Upper lobe of right lung (tissue), 1 donor: ENCODE measurements at regions not wholly inside any gene's neighbourhood (a gene's known extent, or its start where the extent isn't known, plus 50 kb on each side); places are given as distances from the start of the nearest gene placed in this dataset.
A peak's percentile ranks its signal among the peaks of the same experiment; 100 is the strongest.

Source experiments
- ATAC-seq: fragments of 200-7000 bp; cut with Tn5 transposase; one replicate; pipeline ENCODE4 v1.9.1; 2020; ENCODE audit warnings: mild to moderate bottlenecking, moderate library complexity
- DNase-seq: peaks from one replicate; pipeline ENCODE4 v3.0.0-alpha.2; 2020
- H3K27ac ChIP-seq: fragments of 200-600 bp; one replicate; pipeline ENCODE4 v1.8.0; 2022
- H3K27me3 ChIP-seq: fragments of 200-600 bp; one replicate; pipeline ENCODE4 v1.8.0; 2022; ENCODE audit warnings: mild to moderate bottlenecking
- H3K36me3 ChIP-seq: fragments of 200-600 bp; one replicate; pipeline ENCODE4 v1.8.0; 2022
- H3K4me1 ChIP-seq: fragments of 200-600 bp; one replicate; pipeline ENCODE4 v1.8.0; 2022
- H3K4me3 ChIP-seq: fragments of 200-600 bp; one replicate; pipeline ENCODE4 v1.8.0; 2022; ENCODE audit warnings: mild to moderate bottlenecking
- H3K9me3 ChIP-seq: fragments of 200-600 bp; one replicate; pipeline ENCODE4 v1.8.0; 2022
- intact Hi-C: fragments of 100-400 bp; cut with DNase I; formaldehyde crosslinking; loops from one replicate; pipeline ENCODE4 v1.11.0; 2022
- TF ChIP-seq, protein P1 (sequence below): fragments of 200-600 bp; IDR thresholded peaks from one replicate; pipeline ENCODE4 v1.8.0; 2022; ENCODE audit warnings: antibody characterized with exemption
- donor health status: DM: no; HTN: yes; CAD: no; lungs with severe emphysema.

DNA sequence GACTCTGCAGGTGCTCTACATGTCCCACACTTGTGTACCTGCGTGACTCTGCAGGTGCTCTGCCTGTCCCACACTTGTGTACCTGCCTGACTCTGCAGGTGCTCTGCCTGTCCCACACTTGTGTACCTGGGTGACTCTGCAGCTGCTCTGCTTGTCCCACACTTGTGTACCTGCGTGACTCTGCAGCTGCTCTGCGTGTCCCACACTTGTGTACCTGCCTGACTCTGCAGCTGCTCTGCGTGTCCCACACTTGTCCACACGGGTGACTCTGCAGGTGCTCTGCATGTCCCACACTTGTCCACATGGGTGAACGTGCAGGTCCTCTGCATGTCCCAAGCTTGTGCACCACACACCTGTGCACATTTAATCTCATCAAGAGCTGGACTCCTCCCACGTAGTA lies 576.7 kb upstream of the SALL3 start:
- H3K36me3 ChIP-seq, result no peaks in the 10 kb centered on the region
- H3K27me3 ChIP-seq, result no peaks in the 10 kb centered on the region
- intact Hi-C loops, result no loop called here
- TF ChIP-seq, protein P1, sequence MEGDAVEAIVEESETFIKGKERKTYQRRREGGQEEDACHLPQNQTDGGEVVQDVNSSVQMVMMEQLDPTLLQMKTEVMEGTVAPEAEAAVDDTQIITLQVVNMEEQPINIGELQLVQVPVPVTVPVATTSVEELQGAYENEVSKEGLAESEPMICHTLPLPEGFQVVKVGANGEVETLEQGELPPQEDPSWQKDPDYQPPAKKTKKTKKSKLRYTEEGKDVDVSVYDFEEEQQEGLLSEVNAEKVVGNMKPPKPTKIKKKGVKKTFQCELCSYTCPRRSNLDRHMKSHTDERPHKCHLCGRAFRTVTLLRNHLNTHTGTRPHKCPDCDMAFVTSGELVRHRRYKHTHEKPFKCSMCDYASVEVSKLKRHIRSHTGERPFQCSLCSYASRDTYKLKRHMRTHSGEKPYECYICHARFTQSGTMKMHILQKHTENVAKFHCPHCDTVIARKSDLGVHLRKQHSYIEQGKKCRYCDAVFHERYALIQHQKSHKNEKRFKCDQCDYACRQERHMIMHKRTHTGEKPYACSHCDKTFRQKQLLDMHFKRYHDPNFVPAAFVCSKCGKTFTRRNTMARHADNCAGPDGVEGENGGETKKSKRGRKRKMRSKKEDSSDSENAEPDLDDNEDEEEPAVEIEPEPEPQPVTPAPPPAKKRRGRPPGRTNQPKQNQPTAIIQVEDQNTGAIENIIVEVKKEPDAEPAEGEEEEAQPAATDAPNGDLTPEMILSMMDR, result no peak
- no peaks in the 10 kb centered on the region for H3K4me1 ChIP-seq
- no peak for DNase-seq
- H3K9me3 ChIP-seq, result no peaks in the 10 kb centered on the region
- no peak overlapping the region for H3K27ac ChIP-seq
- no peak overlapping the region for H3K4me3 ChIP-seq
- no peak for ATAC-seq

DNA sequence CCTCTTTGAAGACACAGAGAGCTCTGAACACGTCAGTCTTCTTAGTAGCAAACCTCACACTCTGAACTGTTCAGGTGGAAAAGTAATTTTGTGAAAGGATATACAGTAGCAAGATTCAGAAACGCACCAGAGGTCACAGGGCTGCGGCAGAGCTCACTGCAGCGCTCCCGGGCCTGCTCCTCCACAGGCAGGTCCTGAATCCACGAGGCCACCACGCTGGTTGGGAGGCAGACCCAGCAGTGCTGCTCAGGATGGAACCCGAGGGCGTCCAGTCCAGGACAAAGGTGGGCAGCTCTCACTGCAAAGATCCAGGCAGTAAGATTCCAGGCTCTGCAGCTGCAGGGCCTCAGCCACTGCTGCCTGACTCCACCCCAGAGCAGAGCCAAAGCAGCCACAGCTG lies 576.2 kb upstream of the SALL3 start:
- intact Hi-C loops, result no loop called here
- Histone ChIP-seq H3K4me3 (no peak overlapping the region), H3K9me3 (no peaks in the 10 kb centered on the region), H3K4me1 (no peaks in the 10 kb centered on the region), H3K27me3 (no peaks in the 10 kb centered on the region), H3K36me3 (no peaks in the 10 kb centered on the region), H3K27ac (no peak overlapping the region)
- DNase-seq (no peak), ATAC-seq (no peak)
- TF ChIP-seq, protein P1, result no peak

DNA sequence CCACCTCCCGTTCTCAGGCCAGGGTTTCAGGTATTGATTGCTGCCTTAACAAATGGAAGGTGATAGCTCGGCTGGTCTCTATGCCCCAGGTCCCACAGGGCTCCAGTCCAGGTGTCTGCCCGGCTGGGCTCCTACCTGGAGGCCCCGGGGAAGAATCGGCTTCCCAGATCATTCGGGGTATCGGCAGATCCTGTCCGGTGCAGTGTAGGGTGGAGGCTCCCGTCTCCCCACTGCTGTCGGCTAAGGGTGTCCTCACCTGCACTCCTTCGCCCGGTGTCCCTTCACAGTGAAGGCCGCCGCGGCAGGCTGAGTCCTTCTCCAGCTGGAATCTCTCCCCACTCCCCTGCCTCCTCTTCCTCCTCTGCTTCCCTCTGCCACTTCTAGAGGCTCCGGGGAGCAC lies 573.9 kb upstream of the SALL3 start:
- H3K36me3 ChIP-seq, result no peaks in the 10 kb centered on the region
- intact Hi-C loops, result no loop called here
- no peaks in the 10 kb centered on the region for H3K9me3 ChIP-seq
- TF ChIP-seq, protein P1, result no peak
- no peaks in the 10 kb centered on the region for H3K27me3 ChIP-seq
- H3K4me3 ChIP-seq, result no peak overlapping the region
- H3K4me1 ChIP-seq, result no peaks in the 10 kb centered on the region
- H3K27ac ChIP-seq, result no peak overlapping the region
- ATAC-seq (no peak), DNase-seq (no peak)

DNA sequence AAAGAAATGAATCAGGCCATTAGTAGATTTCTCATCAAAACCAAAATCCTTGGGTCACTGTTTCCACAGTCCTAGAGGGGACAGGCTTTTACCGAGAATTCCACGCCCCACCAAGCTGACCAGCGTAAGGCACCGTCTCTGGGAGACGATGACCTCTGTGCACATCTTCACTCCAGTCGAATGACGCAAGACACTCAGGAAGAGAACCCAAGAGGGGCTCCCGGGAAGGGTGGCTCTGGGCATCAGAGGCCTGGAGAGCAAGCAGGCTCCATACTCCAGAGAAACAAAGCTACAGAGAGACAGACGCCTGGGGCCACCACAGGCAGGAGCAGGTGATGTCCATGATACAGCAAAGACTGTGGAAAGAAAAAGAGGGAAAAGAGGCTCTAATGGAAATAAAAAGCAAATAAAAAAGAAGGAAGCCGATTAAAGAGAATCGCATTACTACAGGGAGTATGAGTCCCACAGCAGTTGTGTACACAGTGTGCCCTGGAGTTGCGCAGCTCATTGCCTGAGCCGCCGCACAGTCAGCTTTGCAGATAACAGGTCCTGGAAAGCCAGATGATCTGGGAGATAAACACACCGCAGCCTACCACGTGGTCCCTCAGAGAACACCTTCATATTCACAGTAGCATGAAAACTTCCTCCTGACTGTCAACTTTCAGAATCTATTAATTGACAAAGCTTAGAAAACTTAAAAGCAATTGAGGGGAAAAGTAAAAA lies 572.7 kb upstream of the SALL3 start:
- Histone ChIP-seq H3K27ac (no peak overlapping the region), H3K4me1 (no peaks in the 10 kb centered on the region), H3K9me3 (no peaks in the 10 kb centered on the region), H3K4me3 (no peak overlapping the region), H3K36me3 (no peaks in the 10 kb centered on the region), H3K27me3 (no peaks in the 10 kb centered on the region)
- DNase-seq (no peak), ATAC-seq (peak; percentile 40)
- intact Hi-C loops, result no loop called here
- TF ChIP-seq, protein P1, result no peak

DNA sequence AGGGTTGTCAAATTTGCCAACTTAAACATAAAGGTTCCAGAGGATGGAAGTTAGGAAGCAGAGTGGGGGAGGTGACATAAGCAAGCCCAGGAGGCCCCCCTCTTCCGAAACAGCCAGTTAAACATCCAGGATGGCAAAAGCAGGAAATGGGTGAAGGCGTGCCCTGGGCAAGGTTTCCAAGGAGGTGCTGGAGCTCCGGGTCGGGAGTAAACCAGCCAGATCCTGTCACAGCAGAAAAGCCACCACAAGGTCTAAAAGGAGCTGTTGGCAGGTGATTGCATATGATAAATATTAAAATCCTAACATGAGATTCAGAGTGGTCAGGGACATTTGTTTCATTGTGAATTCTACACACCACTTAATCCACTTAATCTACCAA lies 572.2 kb upstream of the SALL3 start:
- Histone ChIP-seq H3K27ac (no peak overlapping the region), H3K4me1 (no peaks in the 10 kb centered on the region), H3K27me3 (no peaks in the 10 kb centered on the region), H3K9me3 (no peaks in the 10 kb centered on the region), H3K4me3 (no peak overlapping the region), H3K36me3 (no peaks in the 10 kb centered on the region)
- intact Hi-C loops, result no loop called here
- no peak for DNase-seq
- peak; percentile 47 for ATAC-seq
- TF ChIP-seq, protein P1, result no peak

DNA sequence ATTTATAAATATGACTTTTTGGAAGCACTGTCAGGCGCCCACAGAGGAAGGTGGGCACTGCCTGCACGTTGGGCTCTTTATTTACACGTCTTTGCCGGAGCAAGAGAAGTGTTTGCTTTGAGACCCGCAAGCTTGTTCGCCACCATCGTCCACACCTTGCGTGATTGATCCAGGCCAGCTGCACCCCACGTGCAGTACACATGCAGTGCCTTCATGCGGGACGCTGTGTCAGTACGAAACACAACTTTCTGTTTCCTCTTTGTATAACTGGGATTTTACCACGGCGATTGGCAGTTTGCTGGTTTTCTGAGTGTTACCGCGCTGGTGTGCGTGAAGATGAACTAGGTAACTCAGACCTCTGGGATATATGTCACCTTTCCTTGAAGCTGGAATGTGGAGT lies 571.0 kb upstream of the SALL3 start:
- no peaks in the 10 kb centered on the region for H3K9me3 ChIP-seq
- no peak overlapping the region for H3K4me3 ChIP-seq
- DNase-seq, result no peak
- intact Hi-C loops, result no loop called here
- TF ChIP-seq, protein P1, result no peak
- no peak for ATAC-seq
- H3K27me3 ChIP-seq, result no peaks in the 10 kb centered on the region
- H3K36me3 ChIP-seq, result no peaks in the 10 kb centered on the region
- no peaks in the 10 kb centered on the region for H3K4me1 ChIP-seq
- no peak overlapping the region for H3K27ac ChIP-seq
